Coronary artery (tissue), 2 donors: ENCODE measurements at regions not wholly inside any gene's neighbourhood (a gene's known extent, or its start where the extent isn't known, plus 50 kb on each side); places are given as distances from the start of the nearest gene placed in this dataset.

Experiments used
- DNase-seq: peaks from one replicate; pipeline ENCODE4 v3.0.0-alpha.2; 2017; ENCODE audit warnings: low spot score
- H3K27ac ChIP-seq, 2 donors: fragments of 200-600 bp; sonication (generic); one replicate each; pipeline ENCODE4 v1.5.1; 2016 to 2019
- H3K4me3 ChIP-seq: fragments of 200-600 bp; sonication (generic); 2 replicates; pipeline ENCODE4 v1.5.1; 2016; ENCODE audit warnings: mild to moderate bottlenecking, moderate library complexity
- TF ChIP-seq, protein P1 (sequence below): fragments of 200-600 bp; sonication (generic); IDR thresholded peaks from one replicate; pipeline ENCODE4 v1.5.1; 2019; ENCODE audit warnings: antibody characterized with exemption

DNA sequence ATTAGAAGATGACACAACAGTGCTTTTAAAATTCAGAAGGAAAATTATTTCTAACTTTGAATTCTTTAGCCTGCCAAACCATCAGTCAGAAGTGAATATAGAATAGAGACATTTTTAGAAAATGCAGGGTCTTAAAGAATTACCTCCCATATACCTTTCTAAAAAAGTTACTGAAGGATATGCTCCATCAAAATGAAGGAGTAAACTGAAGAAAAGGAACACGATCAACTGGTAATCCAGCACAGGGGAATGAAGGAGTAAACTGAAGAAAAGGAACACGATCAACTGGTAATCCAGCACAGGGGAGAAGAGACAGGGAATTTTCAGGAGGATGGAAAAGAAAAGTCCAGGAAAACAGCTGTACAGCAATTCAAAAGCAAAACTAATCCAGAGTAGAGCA, 75.4 kb upstream of the LDLRAD3 start:
- H3K4me3 ChIP-seq: no peak overlapping the region
- TF ChIP-seq, protein P1, sequence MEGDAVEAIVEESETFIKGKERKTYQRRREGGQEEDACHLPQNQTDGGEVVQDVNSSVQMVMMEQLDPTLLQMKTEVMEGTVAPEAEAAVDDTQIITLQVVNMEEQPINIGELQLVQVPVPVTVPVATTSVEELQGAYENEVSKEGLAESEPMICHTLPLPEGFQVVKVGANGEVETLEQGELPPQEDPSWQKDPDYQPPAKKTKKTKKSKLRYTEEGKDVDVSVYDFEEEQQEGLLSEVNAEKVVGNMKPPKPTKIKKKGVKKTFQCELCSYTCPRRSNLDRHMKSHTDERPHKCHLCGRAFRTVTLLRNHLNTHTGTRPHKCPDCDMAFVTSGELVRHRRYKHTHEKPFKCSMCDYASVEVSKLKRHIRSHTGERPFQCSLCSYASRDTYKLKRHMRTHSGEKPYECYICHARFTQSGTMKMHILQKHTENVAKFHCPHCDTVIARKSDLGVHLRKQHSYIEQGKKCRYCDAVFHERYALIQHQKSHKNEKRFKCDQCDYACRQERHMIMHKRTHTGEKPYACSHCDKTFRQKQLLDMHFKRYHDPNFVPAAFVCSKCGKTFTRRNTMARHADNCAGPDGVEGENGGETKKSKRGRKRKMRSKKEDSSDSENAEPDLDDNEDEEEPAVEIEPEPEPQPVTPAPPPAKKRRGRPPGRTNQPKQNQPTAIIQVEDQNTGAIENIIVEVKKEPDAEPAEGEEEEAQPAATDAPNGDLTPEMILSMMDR: no peak
- no peak for DNase-seq
- H3K27ac ChIP-seq: no peak overlapping the region

GRCh38 chr11:35873721-35874120, 70.1 kb upstream of the LDLRAD3 start:
- no peak overlapping the region for H3K27ac ChIP-seq
- no peak overlapping the region for H3K4me3 ChIP-seq
- TF ChIP-seq, protein P1: no peak
- peak; percentile 49 for DNase-seq

DNA sequence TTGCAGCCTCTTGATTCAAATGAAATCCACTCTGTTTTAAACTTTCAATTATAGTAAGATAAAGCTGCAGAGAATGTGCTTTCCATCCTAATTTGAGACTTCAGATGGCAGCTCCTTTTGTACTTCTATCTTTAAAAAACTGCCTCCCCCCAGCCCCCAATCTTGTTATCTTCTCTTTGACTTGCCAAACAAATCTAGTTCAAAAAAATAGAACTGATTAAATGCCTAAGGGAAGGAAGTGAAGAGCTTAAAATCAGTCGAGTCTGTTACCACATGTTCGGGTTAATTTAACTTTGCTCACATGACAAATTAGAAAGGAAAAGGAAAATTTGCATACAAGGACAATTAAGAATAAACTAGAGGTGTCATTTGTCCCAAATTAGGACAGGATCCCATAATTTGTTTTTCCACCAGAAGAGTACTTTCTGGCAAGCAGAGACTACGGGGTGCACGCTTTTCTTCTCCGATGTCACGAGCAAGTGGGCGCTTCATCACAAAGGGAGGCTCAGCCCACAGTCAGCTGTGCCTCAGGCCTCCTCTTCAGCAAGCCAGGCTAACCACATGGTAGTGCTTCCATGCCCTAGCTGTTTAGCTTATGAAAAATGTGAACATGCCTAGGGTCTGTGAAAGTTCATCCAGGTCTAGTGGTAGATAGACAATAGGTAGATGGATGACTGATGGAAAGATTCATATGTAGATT, 69.0 kb upstream of the LDLRAD3 start:
- TF ChIP-seq, protein P1: no peak
- Histone ChIP-seq H3K27ac (no peak overlapping the region), H3K4me3 (no peak overlapping the region)
- no peak for DNase-seq

- no peak for DNase-seq
- Histone ChIP-seq H3K27ac (no peak overlapping the region), H3K4me3 (no peak overlapping the region)
- TF ChIP-seq, protein P1: no peak
Observed at GRCh38 chr11:35875466-35875865, 68.4 kb upstream of the LDLRAD3 start.

DNA sequence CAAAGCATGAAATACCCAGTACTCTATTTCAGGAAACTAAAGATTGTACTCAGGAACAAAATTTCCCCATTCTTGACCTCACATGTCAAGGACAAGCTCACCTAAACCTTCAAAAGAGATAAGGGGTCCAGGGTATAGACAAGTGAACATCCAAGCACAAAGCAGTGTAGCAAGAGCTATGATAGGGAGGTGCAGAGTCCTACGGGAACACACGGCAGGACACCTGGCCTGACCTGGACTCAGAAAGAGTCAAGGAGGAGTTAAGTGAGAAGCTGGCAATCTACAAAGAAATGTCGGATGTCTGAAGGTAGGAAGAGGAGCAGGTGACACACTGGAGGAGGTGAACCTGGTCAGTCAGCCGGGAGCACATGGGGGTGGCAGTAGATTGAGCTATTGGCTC, 67.1 kb upstream of the LDLRAD3 start:
- TF ChIP-seq, protein P1: no peak
- DNase-seq: peak; percentile 19
- no peak overlapping the region for H3K27ac ChIP-seq
- no peak overlapping the region for H3K4me3 ChIP-seq

DNA sequence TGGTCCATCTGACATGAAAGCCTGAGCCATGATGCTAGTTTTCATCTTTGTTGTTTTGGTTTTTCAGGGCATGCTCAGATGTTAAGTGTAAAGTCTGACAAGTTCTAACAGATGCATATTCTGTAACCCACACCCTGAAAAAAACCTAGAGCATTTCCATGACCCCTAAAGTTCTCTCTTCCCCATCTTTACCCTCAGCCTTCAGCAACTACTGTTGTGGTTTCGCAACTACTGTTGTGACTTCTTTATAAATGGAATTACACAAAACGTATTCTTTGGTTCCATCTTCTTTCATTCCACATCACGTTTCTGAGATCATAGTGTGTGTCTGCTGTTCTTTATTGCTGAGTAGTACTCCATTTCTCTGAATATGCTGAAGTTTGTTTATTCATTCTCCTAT, 65.1 kb upstream of the LDLRAD3 start:
- H3K27ac ChIP-seq: no peak overlapping the region
- TF ChIP-seq, protein P1: no peak
- DNase-seq: no peak
- no peak overlapping the region for H3K4me3 ChIP-seq

GRCh38 chr11:35879361-35879760, 64.5 kb upstream of the LDLRAD3 start:
- peak; percentile 36 for DNase-seq
- TF ChIP-seq, protein P1: no peak
- H3K27ac ChIP-seq: no peak overlapping the region
- no peak overlapping the region for H3K4me3 ChIP-seq
